COLO829 (cell line): ENCODE measurements at regions not wholly inside any gene's neighbourhood (a gene's known extent, or its start where the extent isn't known, plus 50 kb on each side); places are given as distances from the start of the nearest gene placed in this dataset.

Source experiments
- DNase-seq: peaks from one replicate; pipeline ENCODE4 v3.0.0; 2012; ENCODE audit warnings: low spot score

GRCh38 chr5:135248801-135249231 lies 150.2 kb downstream of the MACROH2A1 start:
- no peak for DNase-seq

GRCh38 chr5:135246923-135247795 lies 151.9 kb downstream of the MACROH2A1 start:
- DNase-seq: peak; percentile 71

- no peak for DNase-seq
Observed at GRCh38 chr5:135246605-135246922, 152.5 kb downstream of the MACROH2A1 start.

DNA sequence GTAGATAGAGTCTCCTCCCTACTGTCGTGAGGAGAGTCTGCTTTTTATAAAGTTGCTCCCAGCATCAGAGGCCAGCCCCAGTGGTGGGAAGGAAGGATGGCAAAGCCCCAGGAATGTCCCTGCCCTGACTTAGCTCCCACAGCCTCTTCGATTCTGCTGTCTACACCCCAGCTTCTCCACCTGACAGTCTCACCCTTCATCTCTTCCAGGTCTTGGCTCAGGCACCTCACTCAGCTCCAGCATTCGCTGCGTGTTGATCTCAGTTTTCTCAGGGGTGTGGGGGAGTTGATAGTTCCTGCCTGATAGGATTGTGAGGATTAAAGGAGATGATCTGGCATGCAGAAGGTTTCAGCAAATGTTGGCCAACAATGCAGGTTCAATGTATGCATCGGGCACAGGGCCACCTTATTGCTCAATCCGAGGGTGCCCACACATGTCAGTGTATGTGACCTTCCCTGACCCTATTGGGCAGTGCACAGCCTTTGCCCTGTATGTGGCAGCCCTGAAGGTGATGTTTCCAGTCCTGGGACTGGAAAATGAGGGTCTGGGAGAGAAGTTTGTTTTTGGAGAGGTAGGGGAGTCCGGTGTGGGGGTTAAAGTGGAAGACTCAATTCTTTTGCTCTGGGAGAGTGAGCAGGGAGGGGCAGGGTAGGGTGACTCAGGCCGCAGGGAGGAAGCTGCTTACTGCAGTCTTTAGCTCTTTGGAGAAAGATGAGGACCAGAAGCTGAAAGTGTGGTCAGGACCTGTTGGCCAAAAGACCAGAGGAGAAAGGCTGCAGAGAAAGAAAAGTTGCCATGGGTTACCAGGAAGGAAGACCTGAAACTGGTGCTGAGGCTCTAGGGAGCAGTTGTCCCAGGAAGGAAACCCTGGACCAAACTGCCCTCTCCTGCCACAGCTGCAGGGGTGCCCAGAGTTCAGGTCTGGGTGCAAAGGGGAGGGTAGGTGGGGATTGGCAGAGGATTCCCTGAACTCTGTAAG lies 153.2 kb downstream of the MACROH2A1 start:
- DNase-seq: no peak

DNA sequence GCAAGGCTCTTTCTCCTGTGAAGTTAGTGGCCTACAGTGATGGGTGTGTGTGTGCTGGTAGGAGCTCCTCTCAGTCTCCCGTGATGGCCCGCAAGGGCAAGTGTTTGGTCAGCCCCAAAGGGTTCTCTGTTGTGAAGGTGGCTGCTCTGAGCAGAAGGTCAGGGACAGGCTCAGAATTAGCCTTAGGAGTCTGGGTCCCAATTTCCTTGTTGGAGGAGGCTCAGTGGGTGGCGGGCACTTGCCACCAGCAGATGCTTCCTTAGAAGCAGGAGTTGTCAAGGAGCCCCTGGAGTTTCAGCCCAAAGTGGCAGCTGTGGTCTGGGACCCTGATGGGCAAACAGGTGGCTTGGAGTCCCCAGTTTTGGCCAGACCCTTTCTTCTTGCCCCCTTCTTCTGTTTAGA lies 154.4 kb downstream of the MACROH2A1 start:
- no peak for DNase-seq

DNA sequence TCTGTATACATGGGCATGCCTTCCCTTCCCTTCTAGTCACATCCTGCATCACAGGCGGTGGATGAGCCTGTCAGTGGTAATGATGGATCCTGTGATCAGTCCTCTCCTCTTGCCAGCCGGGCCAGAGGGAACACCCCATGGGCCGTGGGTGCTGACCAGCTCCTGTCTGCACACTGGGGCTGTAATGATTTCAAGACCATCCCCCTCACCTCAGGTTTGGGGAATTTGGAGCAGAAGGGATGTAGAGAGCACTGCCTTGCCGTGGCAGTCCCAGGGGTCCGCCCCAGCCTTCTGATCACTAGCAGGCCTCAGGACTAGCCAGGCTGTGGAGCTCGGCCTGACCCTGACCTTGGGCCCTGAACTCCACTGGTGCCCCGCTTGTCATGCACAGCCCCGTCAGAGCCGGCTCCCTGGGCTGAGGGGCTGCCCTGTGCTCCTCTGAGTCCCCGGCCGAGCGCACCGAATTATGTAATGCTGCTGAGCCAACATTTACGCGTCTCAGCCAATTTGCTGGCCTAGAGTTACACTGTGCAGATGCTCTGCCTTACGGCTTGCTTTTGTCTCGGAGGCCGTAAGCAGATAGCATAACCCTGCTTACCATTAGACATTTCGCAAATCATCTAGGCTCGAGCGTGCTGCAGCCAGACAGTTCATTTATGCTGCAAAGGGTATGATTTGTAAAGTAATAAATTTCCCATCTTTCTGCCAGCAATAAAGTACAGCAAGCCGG lies 155.3 kb downstream of the MACROH2A1 start:
- DNase-seq: no peak

- no peak for DNase-seq
Observed at GRCh38 chr5:135242866-135243555, 156.0 kb downstream of the MACROH2A1 start.

GRCh38 chr5:135242021-135242865 lies 156.8 kb downstream of the MACROH2A1 start:
- DNase-seq: peak; percentile 14

GRCh38 chr5:135241536-135241935 lies 157.5 kb downstream of the MACROH2A1 start:
- DNase-seq: no peak

GRCh38 chr5:135240781-135241360 lies 158.2 kb downstream of the MACROH2A1 start:
- DNase-seq: no peak

- no peak for DNase-seq
Observed at GRCh38 chr5:135240283-135240633, 158.8 kb downstream of the MACROH2A1 start.

DNA sequence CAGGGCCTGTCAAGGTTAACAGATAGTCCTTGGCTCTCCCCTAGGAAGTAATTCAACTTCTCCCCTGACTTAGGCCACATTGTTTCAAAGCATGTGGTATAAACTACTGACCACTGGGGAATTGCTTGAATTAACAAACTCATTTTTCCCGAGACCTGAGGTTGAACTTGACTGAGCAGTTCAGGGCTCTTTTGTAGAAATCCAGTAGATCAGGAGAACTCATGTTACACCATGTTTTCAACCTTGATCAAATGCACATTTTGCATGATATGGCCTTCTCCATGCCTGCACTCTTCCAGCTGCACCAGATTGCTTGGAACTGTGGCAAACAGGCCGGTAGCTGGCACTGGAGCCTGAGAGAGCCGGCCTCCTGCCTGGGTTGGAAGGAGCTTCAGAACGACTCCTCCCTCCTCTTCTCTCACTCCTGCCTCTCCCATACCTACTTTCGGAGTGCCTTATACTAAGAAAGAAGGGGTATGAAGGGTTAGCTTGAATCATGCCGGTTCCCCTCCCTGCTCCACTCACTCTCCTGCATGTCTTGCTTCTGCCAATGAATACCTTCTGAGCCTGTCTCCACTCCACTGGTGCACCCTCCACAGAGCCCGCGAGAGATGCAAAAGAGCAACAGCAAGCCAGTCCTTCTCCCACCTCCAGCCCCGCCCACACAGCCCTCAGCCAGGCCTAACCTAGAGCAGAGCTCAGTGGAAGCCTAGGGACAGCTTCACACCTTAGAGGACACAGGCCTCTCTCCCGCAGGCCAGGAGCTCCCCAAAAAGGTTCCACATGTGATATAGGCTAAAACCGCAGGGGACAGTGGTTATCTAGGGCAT lies 159.4 kb downstream of the MACROH2A1 start:
- no peak for DNase-seq

DNA sequence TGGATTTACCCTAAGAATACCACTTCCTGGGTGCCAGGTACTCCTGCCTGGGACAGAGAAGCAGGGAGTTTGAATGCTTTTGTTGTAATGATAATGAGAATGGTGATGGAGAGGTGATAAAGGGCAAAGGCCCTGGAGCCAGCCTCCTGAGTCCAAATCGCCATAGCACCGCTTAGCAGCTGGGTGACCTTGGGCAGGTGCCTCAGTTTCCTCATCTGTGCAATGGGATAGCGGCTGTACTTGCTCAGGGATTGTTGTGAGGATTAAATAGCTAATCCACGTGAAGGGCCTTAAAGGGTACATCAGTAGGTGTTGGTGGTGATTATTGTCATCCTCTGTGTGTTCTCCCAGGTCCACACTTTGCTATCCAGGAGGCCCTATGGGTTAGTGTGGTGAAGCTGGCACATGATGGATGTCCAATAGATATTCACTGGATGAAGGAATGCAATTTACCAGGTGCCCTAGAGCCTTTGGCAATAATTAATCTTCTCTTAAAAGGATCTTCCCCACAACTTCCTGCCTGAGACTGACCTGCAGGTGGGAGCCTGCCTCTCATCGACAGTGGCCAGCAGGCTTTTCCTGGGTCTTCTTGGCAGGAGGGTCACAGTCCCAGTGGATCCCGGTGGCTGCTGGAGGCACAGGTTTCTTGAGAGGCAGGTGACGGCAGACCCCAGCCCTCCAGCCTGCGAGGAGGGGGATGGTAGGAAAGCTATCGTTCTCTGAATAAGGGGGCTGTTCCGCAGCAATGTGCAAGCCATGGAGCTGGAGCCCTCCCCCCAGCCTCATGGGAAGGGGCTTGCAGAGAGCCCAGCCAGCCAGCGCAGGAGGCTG lies 160.2 kb downstream of the MACROH2A1 start:
- DNase-seq: no peak

DNA sequence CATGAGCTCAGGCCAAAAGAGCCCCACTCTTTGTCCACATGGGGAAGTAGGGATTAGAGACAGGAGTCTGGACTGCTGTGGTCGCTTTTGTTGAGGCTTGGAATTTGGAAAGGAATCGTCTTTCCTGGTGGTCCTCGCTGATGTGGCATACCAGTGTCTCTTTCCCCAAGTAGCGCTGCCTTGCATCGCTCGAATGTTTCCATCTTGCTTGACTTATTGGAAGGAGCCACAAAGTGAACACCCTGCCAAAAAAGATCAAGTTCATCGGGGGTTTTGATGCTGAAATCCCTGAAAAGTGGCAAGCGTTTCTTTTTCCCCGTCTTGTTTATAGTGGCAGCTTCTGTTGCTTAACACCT lies 161.3 kb downstream of the MACROH2A1 start:
- no peak for DNase-seq

DNA sequence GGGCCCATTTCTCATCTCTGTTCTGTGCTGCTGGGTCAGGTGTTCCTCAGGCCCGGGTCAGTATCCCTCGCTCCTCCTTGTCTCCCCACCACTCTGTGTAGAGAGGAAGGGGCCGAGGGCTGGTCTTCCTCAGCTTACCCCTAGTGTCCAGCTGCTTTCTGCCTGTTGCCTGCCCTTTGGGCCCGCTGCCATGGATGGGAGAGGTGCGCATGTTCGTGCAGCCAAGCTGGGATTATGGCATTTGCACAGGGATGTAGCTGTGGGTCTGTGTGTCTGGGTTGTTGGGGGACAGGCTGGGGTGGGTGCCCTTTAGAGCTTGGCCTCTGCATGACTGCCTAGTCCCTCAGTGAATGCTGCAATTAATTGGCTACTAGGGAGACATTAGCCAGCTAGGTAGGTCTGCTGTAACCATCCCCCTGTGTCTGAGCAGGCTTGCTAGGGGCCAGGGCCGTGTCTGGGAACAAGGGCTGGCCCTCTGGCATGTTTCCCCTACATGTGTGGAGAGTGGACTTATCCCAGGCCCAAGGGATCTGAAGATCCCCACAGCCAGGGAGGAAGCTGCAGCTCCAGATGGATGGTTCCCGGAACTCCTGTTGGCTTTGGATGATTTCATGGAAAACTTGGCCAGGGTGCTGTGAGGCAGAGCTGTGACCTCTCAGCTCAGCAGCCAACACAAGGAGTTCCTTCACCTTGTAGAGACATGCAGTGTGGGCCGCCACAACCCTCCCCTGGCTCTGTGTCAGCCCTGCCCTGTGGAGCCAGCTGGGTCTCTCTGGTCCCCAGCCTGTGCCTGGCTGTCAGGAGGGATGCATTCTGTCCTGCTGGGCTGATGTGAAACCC lies 161.9 kb downstream of the MACROH2A1 start:
- no peak for DNase-seq

DNA sequence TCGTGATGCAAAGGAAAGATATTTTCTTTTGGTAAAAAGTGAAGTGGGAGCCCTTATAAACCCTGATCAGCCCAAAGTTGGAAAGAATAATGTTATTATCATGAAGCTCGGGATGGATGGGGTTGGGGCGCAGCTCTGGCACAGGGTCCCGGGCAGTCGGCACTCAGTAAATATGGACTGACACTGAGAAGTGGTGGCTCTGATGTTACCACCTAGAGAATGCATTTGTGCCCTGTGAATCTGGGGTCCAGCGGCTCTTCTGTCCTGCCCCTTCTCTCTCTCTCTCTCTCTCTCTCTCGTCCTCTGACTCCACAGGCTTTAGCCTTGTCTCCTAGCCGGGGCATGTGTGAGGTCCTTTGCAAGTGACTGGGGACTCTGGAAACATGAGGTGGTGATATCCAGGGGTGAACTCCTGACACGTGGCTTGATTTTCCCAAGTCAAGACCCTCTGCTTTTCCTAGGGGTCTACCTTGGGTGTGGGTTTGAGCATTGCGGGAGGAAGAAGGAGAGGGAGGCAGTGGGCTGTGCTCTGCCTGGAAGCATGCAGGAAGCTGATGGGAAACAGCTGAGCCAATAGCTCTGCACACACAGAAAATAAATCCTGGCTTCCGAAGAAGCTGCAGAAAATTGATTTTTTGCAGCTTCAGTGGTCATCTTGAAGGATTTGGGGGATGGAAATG lies 162.7 kb downstream of the MACROH2A1 start:
- no peak for DNase-seq

- DNase-seq: no peak
Observed at GRCh38 chr5:135235551-135236227, 163.3 kb downstream of the MACROH2A1 start.
